Stomach (tissue), 4 donors: ENCODE measurements at regions not wholly inside any gene's neighbourhood (a gene's known extent, or its start where the extent isn't known, plus 50 kb on each side); places are given as distances from the start of the nearest gene placed in this dataset.
"Not testable (repeated sequence)": the region's sequence is repeated elsewhere in the genome, so short reads cannot be mapped to it uniquely, and the experiment has no call there.

ENCODE experiments used
- CTCF ChIP-seq, 7 experiments: fragments of 450-650 bp in 4 of 7; fragments of 200-600 bp in 3 of 7; sonication (generic) in 3 of 7; IDR thresholded peaks; one replicate each; pipeline ENCODE4 v1.5.1; 2016 to 2019; ENCODE audit warnings: antibody characterized with exemption in 7 of 7, control low read depth in 2 of 7, mild to moderate bottlenecking in 1 of 7
- EP300 ChIP-seq: sonication (generic); formaldehyde crosslinking; IDR thresholded peaks from one replicate; pipeline ENCODE4 v1.6.1; 2017; ENCODE audit warnings: antibody characterized with exemption
- POLR2A ChIP-seq, 4 donors: fragments of 450-650 bp; IDR thresholded peaks; one replicate each; pipeline ENCODE4 v1.6.1; 2016; ENCODE audit warnings: antibody characterized with exemption in 4 of 4, control low read depth in 2 of 4, mild to moderate bottlenecking in 1 of 4, moderate library complexity in 1 of 4
- POLR2AphosphoS5 ChIP-seq, 3 donors: sonication (generic); formaldehyde crosslinking; IDR thresholded peaks; one replicate each; pipeline ENCODE4 v1.6.1; 2016; ENCODE audit warnings: antibody characterized with exemption in 3 of 3

- not testable (repeated sequence) for TF ChIP-seq CTCF (IDR thresholded peaks at IDR 0.05); POLR2AphosphoS5 (IDR thresholded peaks at IDR 0.05); POLR2A (IDR thresholded peaks at IDR 0.05); EP300
Measured at GRCh38 chr2:132360964-132361363, 55.6 kb upstream of the GPR39 start.
